Neuronal stem cell (in vitro differentiated cells): ENCODE measurements at regions not wholly inside any gene's neighbourhood (a gene's known extent, or its start where the extent isn't known, plus 50 kb on each side); places are given as distances from the start of the nearest gene placed in this dataset.

Experiments
- DNase-seq: peaks from one replicate; pipeline ENCODE4 v3.0.0-alpha.2; 2013; ENCODE audit warnings: low spot score
- H2AFZ ChIP-seq: one replicate; pipeline ENCODE4 v1.6.1; 2013; ENCODE audit warnings: mild to moderate bottlenecking, low read length, inconsistent platforms
- H2AK5ac ChIP-seq: 2 replicates; pipeline ENCODE4 v1.6.1; 2013; ENCODE audit warnings: low read depth, mild to moderate bottlenecking, inconsistent platforms, low read length, moderate library complexity, mixed read lengths
- H2BK120ac ChIP-seq: 2 replicates; pipeline ENCODE4 v1.6.1; 2013; ENCODE audit warnings: low read depth, mild to moderate bottlenecking, inconsistent platforms, low read length, moderate library complexity, mixed read lengths
- H2BK12ac ChIP-seq: one replicate; pipeline ENCODE4 v1.6.1; 2013; ENCODE audit warnings: low read length, inconsistent platforms
- H2BK15ac ChIP-seq: 2 replicates; pipeline ENCODE4 v1.6.1; 2013; ENCODE audit warnings: mild to moderate bottlenecking, low read length, inconsistent platforms, mixed read lengths
- H2BK5ac ChIP-seq: one replicate; pipeline ENCODE4 v1.6.1; 2013; ENCODE audit warnings: inconsistent platforms, mild to moderate bottlenecking, low read length, moderate library complexity
- H3K14ac ChIP-seq: one replicate; pipeline ENCODE4 v1.6.1; 2013; ENCODE audit warnings: low read length, inconsistent platforms
- H3K18ac ChIP-seq: 2 replicates; pipeline ENCODE4 v1.6.1; 2013; ENCODE audit warnings: low read length, inconsistent platforms
- H3K23ac ChIP-seq: 2 replicates; pipeline ENCODE4 v1.6.1; 2013; ENCODE audit warnings: low read depth, mild to moderate bottlenecking, mixed read lengths, low read length, inconsistent platforms; ENCODE audit not compliant: poor library complexity
- H3K27ac ChIP-seq: replicated peaks from 3 replicates; pipeline ENCODE4 v1.5.1; 2013; ENCODE audit warnings: low read length, inconsistent platforms
- H3K27me3 ChIP-seq, 3 experiments: 2 replicates each; pipeline ENCODE4 v1.6.1; 2013; ENCODE audit warnings: low read length in 3 of 3, mild to moderate bottlenecking in 2 of 3, inconsistent platforms in 1 of 3, low read depth in 1 of 3, mixed read lengths in 1 of 3, moderate library complexity in 1 of 3; ENCODE audit not compliant: control insufficient read depth in 3 of 3, insufficient read depth in 3 of 3
- H3K36me3 ChIP-seq, 2 donors: replicated peaks in 1 of 2; 2 replicates each; pipeline ENCODE4 v1.6.1; 2013; ENCODE audit warnings: low read length in 2 of 2; ENCODE audit not compliant: control insufficient read depth in 2 of 2, insufficient read depth in 2 of 2
- H3K4ac ChIP-seq: 2 replicates; pipeline ENCODE4 v1.6.1; 2013; ENCODE audit warnings: inconsistent platforms, mild to moderate bottlenecking, low read length, moderate library complexity
- H3K4me1 ChIP-seq, 2 donors: 1 replicate in 1 of 2; 2 replicates in 1 of 2; pipeline ENCODE4 v1.6.1; 2013; ENCODE audit warnings: low read length in 2 of 2, low read depth in 1 of 2; ENCODE audit not compliant: control insufficient read depth in 2 of 2, insufficient read depth in 1 of 2
- H3K4me2 ChIP-seq: one replicate; pipeline ENCODE4 v1.6.1; 2013; ENCODE audit warnings: mild to moderate bottlenecking, low read length, inconsistent platforms; ENCODE audit not compliant: insufficient read depth, poor library complexity, severe bottlenecking
- H3K4me3 ChIP-seq, 2 donors: 2 replicates each; pipeline ENCODE4 v1.5.1; 2013; ENCODE audit warnings: low read length in 2 of 2, mild to moderate bottlenecking in 2 of 2, inconsistent platforms in 1 of 2, moderate library complexity in 1 of 2
- H3K79me1 ChIP-seq: one replicate; pipeline ENCODE4 v1.6.1; 2013; ENCODE audit warnings: low read depth, mild to moderate bottlenecking, inconsistent platforms, low read length, moderate library complexity
- H3K9ac ChIP-seq: one replicate; pipeline ENCODE4 v1.6.1; 2013; ENCODE audit warnings: mild to moderate bottlenecking, low read depth, low read length, inconsistent platforms; ENCODE audit not compliant: poor library complexity
- H3K9me3 ChIP-seq, 2 donors: replicated peaks in 1 of 2; 2 replicates each; pipeline versions ENCODE3 to v1.6.1; 2013; ENCODE audit warnings: low read length in 2 of 2, mild to moderate bottlenecking in 2 of 2, inconsistent platforms in 1 of 2, low read depth in 1 of 2, mixed read lengths in 1 of 2, moderate library complexity in 1 of 2; ENCODE audit not compliant: control insufficient read depth in 2 of 2, insufficient read depth in 1 of 2
- H4K8ac ChIP-seq: one replicate; pipeline ENCODE4 v1.6.1; 2013; ENCODE audit warnings: low read depth, mild to moderate bottlenecking, inconsistent platforms, low read length, moderate library complexity
- H4K91ac ChIP-seq: one replicate; pipeline ENCODE4 v1.6.1; 2013; ENCODE audit warnings: low read length, low read depth, mild to moderate bottlenecking, inconsistent platforms; ENCODE audit not compliant: poor library complexity
- WGBS, 2 donors: extraction: QIAGEN DNeasy Blood & Tissue Kit; methylation state at CpG; one replicate each; pipeline ENCODE4 v1.1.7; 2013; ENCODE audit warnings: missing lambda C conversion rate in 2 of 2, mixed read lengths in 1 of 2; ENCODE audit not compliant: insufficient read length in 2 of 2, insufficient replicate concordance in 1 of 2; ENCODE audit errors: extremely low coverage in 2 of 2; 5-methylcytosine and 5-hydroxymethylcytosine counted together

- H2BK5ac ChIP-seq, result no peak overlapping the region
- H2AFZ ChIP-seq, result no peak overlapping the region
- H3K9ac ChIP-seq, result no peak overlapping the region
- H3K4me2 ChIP-seq, result no peak overlapping the region
- H3K36me3 ChIP-seq, result no peaks in the 10 kb centered on the region
- no peak overlapping the region for H3K4ac ChIP-seq
- H3K4me3 ChIP-seq, result no peak overlapping the region
- H2BK120ac ChIP-seq, result no peak overlapping the region
- no peak overlapping the region for H4K8ac ChIP-seq
- no peak overlapping the region for H2BK12ac ChIP-seq
- no peak overlapping the region for H3K27ac ChIP-seq
- no peak overlapping the region for H3K14ac ChIP-seq
- peaks cover 0 to 7% of the 10 kb centered on the region in 2 donors for H3K9me3 ChIP-seq
- H2AK5ac ChIP-seq, result no peak overlapping the region
- peaks cover 0 to 5% of the 10 kb centered on the region in 2 donors for H3K4me1 ChIP-seq
- H2BK15ac ChIP-seq, result no peak overlapping the region
- H3K27me3 ChIP-seq, result no peaks in the 10 kb centered on the region
- H4K91ac ChIP-seq, result no peak overlapping the region
- no peak overlapping the region for H3K18ac ChIP-seq
- no peak overlapping the region for H3K23ac ChIP-seq
- no peaks in the 10 kb centered on the region for H3K79me1 ChIP-seq
- DNase-seq, result no peak
These were observed 383.2 kb upstream of the KCNMB2 start for GRCh38 chr3:178152988-178153387.

DNA sequence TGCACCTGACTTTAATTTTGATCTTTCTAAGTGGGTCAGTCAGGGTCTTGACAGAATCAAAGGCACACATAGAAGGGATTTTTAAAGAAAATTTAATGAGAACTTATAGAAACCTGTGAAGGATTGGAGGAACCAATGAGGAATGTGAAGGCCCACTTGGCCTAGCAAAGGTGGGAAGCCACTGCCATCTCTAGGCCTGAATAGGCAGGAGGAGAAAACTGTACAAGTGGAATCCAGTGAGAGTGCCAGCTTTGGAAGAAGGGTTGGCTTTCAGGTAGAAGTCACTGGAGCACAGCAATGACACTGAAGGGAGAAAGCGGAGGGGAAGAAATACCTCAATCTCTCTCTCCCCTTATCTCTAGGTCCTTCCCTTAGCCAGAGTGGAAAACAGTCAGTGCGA lies 380.7 kb upstream of the KCNMB2 start:
- no peak overlapping the region for H3K14ac ChIP-seq
- peaks cover 1 to 8% of the 10 kb centered on the region in 2 donors for H3K4me1 ChIP-seq
- H3K4me3 ChIP-seq, result no peak overlapping the region
- H3K9ac ChIP-seq, result no peak overlapping the region
- no peak overlapping the region for H2BK5ac ChIP-seq
- H3K27me3 ChIP-seq, result no peaks in the 10 kb centered on the region
- H3K27ac ChIP-seq, result no peak overlapping the region
- H2BK120ac ChIP-seq, result no peak overlapping the region
- H3K36me3 ChIP-seq, result no peaks in the 10 kb centered on the region
- no peak overlapping the region for H2AK5ac ChIP-seq
- no CpG with 5 or more reads among the region's 2 CpGs for WGBS, 2 donors
- no peak overlapping the region for H3K4ac ChIP-seq
- H3K18ac ChIP-seq, result no peak overlapping the region
- no peak overlapping the region for H4K8ac ChIP-seq
- H2AFZ ChIP-seq, result no peak overlapping the region
- H3K23ac ChIP-seq, result no peak overlapping the region
- no peak overlapping the region for H4K91ac ChIP-seq
- peaks cover 0 to 7% of the 10 kb centered on the region in 2 donors for H3K9me3 ChIP-seq
- no peaks in the 10 kb centered on the region for H3K79me1 ChIP-seq
- H2BK12ac ChIP-seq, result no peak overlapping the region
- no peak overlapping the region for H3K4me2 ChIP-seq
- DNase-seq, result no peak
- H2BK15ac ChIP-seq, result no peak overlapping the region

DNA sequence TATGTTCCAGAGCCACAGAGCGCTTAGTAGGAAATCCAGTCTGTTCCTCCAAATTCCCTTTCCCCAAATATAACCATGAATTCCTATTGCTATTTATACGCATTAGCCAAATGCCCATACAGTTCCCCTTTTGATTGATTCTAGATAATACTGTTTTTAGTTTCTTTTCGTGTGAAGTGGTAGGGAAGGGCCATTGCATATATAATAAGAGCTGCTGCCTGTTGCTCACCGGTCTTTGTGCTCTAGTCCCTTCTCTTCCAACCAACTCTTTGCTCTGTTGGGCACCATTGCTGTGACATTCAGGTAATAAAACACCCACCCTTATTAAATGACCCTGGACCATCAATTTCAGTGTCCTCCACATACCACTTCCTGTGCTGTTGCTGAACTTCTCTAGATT lies 379.9 kb upstream of the KCNMB2 start:
- Histone ChIP-seq H3K9ac (no peak overlapping the region), H3K9me3 (peaks cover 0 to 8% of the 10 kb centered on the region in 2 donors), H3K79me1 (no peaks in the 10 kb centered on the region), H4K8ac (no peak overlapping the region), H3K14ac (no peak overlapping the region), H2BK12ac (no peak overlapping the region), H2BK5ac (no peak overlapping the region), H4K91ac (no peak overlapping the region), H3K27me3 (no peaks in the 10 kb centered on the region), H2AK5ac (no peak overlapping the region), H3K36me3 (no peaks in the 10 kb centered on the region), H3K4ac (no peak overlapping the region), H3K4me2 (no peak overlapping the region), H2BK120ac (no peak overlapping the region), H3K4me1 (peaks cover 1 to 8% of the 10 kb centered on the region in 2 donors), H3K23ac (no peak overlapping the region), H2AFZ (no peak overlapping the region), H2BK15ac (no peak overlapping the region), H3K18ac (no peak overlapping the region), H3K4me3 (no peak overlapping the region), H3K27ac (no peak overlapping the region)
- no peak for DNase-seq
- WGBS, 2 donors, result no CpG with 5 or more reads among the region's 4 CpGs

GRCh38 chr3:178159691-178160220 lies 376.5 kb upstream of the KCNMB2 start:
- H2BK15ac ChIP-seq, result no peak overlapping the region
- H3K4me2 ChIP-seq, result no peak overlapping the region
- no peak overlapping the region for H2BK120ac ChIP-seq
- H3K9me3 ChIP-seq, result peaks cover 0 to 31% of the 10 kb centered on the region in 2 donors
- no peak overlapping the region for H3K9ac ChIP-seq
- H2BK5ac ChIP-seq, result no peak overlapping the region
- H2AK5ac ChIP-seq, result no peak overlapping the region
- no peaks in the 10 kb centered on the region for H3K27me3 ChIP-seq
- no peak overlapping the region for H2BK12ac ChIP-seq
- H3K14ac ChIP-seq, result no peak overlapping the region
- no peaks in the 10 kb centered on the region for H3K79me1 ChIP-seq
- peak overlapping the region; percentile 27 for H2AFZ ChIP-seq
- H3K4me1 ChIP-seq, result peaks cover 1 to 4% of the 10 kb centered on the region in 2 donors
- no peak overlapping the region for H3K23ac ChIP-seq
- no peak overlapping the region for H3K4ac ChIP-seq
- H3K27ac ChIP-seq, result peak overlapping the region; percentile 62
- DNase-seq, result peak; percentile 30
- H4K91ac ChIP-seq, result no peak overlapping the region
- no peak overlapping the region for H4K8ac ChIP-seq
- no peak overlapping the region for H3K18ac ChIP-seq
- H3K4me3 ChIP-seq, result no peak overlapping the region
- H3K36me3 ChIP-seq, result no peaks in the 10 kb centered on the region
- no CpG with 5 or more reads among the region's 2 CpGs for WGBS, 2 donors
